HG03432 (cell line): ENCODE measurements at regions not wholly inside any gene's neighbourhood (a gene's known extent, or its start where the extent isn't known, plus 50 kb on each side); places are given as distances from the start of the nearest gene placed in this dataset.

Experiments
- ATAC-seq: cut with Tn5 transposase; IDR thresholded peaks from one replicate; pipeline ENCODE4 v1.9.1; 2021; ENCODE audit warnings: mild to moderate bottlenecking, moderate library complexity; ENCODE audit not compliant: unreplicated experiment

DNA sequence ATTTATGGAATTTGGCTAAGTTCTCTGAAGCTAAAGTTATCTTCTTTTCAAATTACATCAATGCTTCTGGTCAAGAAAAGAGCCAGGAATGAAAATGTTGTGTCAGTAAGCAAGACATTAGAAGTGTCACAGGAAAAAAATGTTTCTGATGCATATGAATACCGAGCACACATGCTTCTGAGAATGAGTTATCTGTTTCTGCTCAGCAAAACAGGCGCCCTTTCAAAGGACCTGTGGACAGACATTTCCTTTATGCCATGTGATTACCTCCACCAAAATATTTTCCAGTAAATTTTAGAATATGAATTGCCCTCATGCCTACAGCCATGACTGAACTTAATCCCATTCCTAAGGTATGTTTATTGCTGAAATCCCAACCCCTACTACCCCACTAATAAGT, 55.4 kb upstream of the RNF180 start:
- ATAC-seq = no peak

GRCh38 chr5:64108674-64109073, 57.0 kb upstream of the RNF180 start:
- no peak for ATAC-seq

DNA sequence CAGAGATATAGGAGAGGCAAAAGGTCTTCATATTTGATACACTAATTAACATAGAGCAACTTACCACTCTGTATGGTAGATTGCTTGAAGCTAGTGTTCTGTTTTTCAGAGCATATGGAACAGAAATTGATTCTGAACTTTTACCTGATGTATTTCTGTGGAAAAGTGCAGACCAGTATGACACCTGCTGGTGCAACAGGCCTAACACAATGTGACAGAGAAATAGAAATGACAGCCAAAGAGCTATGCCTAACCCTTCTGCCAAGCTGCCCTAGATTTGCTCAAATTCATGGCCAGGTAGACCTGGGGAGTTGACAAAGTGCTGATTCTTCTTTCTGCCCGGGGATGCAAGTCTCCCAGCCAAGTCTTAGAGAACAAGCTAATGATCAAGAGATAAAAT, 65.4 kb upstream of the RNF180 start:
- no peak for ATAC-seq

DNA sequence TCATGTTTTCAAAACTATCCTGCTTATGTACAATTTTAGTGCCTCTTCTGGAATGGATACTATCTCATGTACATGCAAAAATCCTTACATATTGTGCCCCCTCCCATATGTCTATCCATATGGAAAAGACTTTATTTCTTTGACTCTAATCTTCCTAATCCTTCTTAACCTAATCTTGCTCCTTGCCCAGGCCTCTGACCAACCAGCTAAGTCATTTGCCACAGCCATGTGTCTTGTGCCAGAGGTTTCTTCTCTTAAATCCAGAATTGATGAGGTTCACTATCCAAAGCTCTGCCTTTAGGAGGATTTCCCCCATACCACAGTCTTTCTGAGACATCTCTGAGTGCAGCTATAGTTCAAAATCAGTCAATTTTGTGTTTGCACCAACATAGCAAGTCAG, 68.9 kb upstream of the RNF180 start:
- no peak for ATAC-seq

DNA sequence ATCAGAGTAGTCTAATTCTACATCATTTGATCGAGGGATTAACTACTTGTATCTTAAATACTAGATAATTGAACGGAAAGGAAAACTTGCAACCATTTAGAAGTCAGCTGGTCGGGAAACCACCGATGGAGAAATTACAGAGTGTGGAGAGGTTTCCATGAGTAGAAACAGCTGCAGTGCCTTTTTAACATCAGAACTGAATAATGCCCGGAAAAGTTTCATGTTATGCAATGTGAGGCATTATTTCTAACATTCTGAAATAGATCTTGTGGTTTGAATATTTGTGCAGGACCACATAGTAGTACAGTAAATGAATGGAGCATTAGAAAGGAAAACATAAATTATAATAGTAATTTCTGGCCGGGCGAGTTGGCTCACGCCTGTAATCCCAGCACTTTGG, 88.1 kb upstream of the RNF180 start:
- ATAC-seq = no peak

DNA sequence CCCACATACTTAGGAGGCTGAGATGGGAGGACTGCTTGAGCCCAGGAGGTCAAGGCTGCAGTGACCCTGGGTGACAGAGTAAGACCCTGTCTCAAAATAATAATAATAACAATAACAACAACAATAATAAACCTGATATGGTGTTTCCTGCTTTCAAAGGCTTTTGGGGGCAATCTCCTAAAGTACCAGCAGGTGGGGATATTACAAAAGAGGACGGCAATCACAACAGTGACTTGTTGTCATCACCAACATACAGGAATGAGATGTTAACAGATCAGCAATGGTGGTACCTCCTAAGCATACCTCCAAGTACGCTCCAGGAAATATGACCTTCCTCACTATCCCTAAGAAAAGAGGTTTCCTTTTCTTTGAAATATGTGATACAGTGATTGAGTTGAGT, 91.1 kb upstream of the RNF180 start:
- peak; percentile 90 for ATAC-seq

DNA sequence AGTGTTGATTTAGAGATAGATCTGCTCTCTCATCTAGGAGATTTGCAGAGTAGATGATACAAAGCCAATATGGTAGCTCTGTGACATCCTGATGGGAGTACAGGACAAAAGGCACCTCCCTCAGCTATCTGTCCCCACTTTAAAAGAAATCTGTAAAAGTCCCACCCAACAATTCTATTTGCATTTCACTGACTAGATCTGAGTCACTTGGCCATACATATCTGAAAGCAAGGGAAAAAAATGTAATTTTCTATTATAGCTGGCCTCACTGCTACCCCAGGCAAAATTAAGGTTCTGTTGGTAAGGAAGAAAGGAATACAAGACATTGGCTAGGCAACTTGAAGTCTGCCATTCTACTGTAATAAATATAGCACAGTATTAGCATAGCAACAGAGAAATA, 96.2 kb upstream of the RNF180 start:
- ATAC-seq = no peak

DNA sequence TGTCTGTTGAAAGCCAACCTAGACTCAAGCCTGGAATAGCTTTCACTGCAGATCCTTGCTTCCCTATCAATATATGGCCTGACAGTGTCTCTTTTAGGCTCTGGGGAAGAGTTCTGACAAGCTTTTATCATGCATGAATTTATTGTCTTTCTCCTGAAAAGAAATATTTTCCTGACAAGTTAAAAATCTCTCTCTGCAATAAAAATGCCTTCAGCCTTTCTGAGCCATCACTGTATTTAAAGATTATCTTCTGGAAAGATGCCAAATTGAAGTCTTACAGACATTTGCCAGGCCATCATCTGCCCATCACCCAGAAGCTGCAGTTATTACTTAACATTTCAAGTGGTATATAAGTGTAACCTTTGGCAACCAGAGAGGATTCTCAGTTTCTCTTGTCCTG, 88.1 kb upstream of the HTR1A start:
- ATAC-seq = no peak

DNA sequence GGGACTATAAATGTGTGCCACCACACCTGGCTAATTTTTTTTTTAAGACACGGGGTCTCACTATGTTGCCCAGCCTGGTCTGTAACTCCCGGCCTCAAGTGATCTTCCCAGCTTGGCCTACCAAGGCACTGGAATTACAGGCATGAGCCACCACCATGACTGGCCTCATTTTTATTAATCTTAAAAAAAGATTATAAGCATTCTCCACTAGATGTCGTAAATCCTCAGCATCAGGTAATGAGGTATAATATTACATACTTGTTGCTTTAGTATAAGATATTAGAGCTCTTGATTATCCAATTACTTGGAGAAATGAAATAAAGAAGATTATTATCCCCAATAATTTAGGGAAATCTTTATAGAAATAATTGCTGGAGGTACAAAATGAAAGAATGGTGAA, 78.2 kb upstream of the HTR1A start:
- ATAC-seq = no peak

DNA sequence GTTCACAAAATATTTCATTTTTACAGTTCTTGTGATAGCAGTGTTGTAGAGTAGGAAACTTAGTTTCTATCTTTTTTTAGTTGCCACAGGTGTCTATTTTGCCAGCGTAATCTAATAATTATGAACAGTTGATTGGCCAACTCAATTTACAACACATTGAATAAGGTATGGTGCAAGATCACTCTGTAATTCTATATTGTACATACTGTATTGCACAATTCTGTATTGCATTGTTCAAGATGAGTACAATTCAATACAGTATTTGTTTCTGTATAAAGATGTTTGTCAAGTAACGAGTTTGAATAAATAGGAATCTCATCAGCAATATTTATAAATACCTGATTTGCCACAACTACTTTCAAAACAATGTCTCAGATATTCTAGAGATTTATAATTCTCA, 64.2 kb upstream of the HTR1A start:
- no peak for ATAC-seq

- ATAC-seq = no peak
Observed at GRCh38 chr5:64019746-64020145, 57.5 kb upstream of the HTR1A start.

DNA sequence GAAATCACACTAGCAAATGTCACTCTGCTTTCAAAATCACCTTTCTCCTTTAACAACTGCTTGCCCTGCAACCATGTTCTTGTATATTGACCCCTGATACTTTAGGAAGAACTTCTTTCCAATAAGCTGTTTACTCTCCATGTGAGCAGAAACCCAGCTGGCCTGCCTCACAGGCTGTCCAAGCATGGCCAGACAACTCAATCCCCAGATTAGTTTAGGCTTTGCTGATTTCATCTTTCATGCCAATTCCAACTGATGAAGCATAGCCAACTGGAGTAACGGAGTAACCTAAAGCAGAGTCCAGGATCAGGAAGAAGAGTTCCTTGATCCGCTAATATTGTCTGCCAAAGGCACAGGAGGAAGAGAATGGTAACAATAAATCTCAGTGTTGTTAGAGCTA, 56.7 kb upstream of the HTR1A start:
- ATAC-seq = no peak

GRCh38 chr5:64015824-64016223, 53.6 kb upstream of the HTR1A start:
- ATAC-seq = no peak
